ENCODE measurements at regions not wholly inside any gene's neighbourhood (a gene's known extent, or its start where the extent isn't known, plus 50 kb on each side); places are given as distances from the start of the nearest gene placed in this dataset.
"Not testable (repeated sequence)": the region's sequence is repeated elsewhere in the genome, so short reads cannot be mapped to it uniquely, and the experiment has no call there.

DNA sequence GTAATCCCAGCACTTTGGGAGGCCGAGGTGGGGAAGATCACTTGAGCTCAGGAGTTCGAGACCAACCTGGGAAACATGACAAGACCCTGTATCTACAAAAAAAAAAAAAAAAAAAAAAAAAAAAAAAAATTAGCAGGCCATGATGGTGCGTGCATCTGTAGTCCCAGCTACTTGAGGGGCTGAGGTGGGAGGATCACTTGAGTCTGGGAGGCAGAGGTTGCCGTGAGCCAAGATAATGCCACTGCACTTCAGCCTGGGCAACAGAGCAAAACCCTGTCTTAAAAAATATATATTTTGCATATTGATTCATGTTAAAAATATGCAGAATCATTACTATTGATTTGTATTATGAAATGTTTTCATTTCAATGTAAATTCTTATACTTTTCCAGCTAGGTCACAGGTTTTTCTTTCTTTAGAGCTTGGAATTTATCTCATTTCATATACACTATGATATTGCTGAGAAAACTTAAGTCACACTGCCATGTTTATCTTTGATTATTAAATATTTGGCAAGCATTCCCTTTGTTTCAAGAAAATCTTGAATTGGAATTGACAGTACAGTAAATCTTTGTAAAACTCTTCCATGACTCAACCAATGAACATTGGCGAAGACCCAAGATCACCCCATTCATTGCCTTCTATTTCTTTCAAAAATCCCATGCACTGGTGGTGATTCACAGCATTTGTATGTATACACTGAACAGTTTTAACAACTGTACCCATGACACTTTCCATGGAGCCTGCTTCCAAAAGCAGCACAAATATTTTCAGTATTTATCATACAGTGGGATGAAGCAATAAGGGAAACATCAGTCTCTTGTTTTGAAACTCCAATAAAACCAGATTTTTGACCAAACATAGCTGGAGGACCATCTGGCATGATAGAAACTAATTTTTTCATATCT is 83.5 kb upstream of the TNRC6A start:
- TF ChIP-seq, protein P1, sequence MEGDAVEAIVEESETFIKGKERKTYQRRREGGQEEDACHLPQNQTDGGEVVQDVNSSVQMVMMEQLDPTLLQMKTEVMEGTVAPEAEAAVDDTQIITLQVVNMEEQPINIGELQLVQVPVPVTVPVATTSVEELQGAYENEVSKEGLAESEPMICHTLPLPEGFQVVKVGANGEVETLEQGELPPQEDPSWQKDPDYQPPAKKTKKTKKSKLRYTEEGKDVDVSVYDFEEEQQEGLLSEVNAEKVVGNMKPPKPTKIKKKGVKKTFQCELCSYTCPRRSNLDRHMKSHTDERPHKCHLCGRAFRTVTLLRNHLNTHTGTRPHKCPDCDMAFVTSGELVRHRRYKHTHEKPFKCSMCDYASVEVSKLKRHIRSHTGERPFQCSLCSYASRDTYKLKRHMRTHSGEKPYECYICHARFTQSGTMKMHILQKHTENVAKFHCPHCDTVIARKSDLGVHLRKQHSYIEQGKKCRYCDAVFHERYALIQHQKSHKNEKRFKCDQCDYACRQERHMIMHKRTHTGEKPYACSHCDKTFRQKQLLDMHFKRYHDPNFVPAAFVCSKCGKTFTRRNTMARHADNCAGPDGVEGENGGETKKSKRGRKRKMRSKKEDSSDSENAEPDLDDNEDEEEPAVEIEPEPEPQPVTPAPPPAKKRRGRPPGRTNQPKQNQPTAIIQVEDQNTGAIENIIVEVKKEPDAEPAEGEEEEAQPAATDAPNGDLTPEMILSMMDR (IDR thresholded peaks at IDR 0.05; ENCODE audit: low read depth, low read length, missing control alignments), result no peak
- no peak overlapping the region for H3K4me3 ChIP-seq (replicated peaks; ENCODE audit: low read depth, low read length)
- DNase-seq (ENCODE audit: extremely low read depth, low read depth), result peak; percentile 99

DNA sequence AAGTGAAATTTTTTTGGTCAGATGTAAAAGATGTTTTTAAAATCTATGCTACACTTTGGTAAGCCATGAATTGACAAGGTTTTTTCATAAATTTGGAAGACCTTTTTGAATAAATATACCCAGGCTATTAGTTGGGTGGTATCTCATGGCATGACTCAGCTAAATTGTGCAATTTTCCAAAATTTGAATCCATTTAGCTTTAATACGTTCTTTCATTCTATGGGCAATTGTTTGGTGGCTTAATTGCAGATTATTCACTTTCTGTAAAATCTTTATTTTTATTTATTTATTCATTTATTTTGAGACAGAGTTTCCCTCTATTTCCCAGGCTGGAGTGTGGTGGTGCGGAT is 82.8 kb upstream of the TNRC6A start:
- DNase-seq (ENCODE audit: extremely low read depth, low read depth), result no peak
- TF ChIP-seq, protein P1 (IDR thresholded peaks at IDR 0.05; ENCODE audit: low read depth, low read length, missing control alignments), result no peak
- no peak overlapping the region for H3K4me3 ChIP-seq (replicated peaks; ENCODE audit: low read depth, low read length)

DNA sequence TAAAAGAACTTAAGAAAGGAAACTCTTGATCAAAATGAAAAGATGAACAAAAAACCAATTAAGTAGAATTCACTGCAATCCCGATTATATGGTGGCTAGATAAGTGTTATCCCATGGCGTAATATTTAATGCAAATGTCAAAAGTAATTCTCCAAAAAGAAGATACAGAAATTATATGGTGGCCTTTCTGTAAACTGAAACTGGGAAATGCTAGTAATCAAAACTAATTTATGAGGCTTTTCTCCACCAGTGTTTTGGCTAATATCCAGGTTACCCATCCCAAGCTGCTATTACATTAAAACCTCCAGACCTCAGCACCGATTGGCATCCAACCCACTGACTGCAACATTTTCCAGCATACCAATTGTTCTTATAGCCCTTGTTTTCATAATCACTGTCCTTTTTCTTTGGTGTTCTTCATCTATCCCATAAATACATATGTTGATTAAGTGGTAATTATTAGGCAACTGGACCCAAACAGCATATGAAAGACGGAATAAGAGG is 77.2 kb upstream of the TNRC6A start:
- no peak for DNase-seq (ENCODE audit: extremely low read depth, low read depth)
- TF ChIP-seq, protein P1 (IDR thresholded peaks at IDR 0.05; ENCODE audit: low read depth, low read length, missing control alignments), result no peak
- no peak overlapping the region for H3K4me3 ChIP-seq (replicated peaks; ENCODE audit: low read depth, low read length)

DNA sequence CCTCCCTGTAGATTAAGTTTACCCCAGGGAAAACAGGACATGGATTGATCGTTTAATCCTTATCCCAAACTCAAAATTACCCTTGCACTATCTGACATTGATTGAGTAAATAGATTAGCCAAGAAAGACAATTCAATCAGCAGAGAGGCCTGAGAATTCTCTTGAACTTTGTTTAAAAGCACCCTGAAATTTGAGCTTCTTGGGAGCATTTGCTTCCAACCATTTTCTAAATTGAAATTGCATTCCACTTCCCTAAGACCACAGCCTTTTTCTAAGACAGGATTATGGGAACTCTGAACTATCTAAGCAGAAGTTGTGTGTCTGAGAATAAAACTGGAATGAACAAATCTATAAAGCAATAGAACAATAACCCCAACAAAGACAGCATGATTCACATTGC is 76.6 kb upstream of the TNRC6A start:
- no peak for DNase-seq (ENCODE audit: extremely low read depth, low read depth)
- TF ChIP-seq, protein P1 (IDR thresholded peaks at IDR 0.05; ENCODE audit: low read depth, low read length, missing control alignments), result no peak
- no peak overlapping the region for H3K4me3 ChIP-seq (replicated peaks; ENCODE audit: low read depth, low read length)

DNA sequence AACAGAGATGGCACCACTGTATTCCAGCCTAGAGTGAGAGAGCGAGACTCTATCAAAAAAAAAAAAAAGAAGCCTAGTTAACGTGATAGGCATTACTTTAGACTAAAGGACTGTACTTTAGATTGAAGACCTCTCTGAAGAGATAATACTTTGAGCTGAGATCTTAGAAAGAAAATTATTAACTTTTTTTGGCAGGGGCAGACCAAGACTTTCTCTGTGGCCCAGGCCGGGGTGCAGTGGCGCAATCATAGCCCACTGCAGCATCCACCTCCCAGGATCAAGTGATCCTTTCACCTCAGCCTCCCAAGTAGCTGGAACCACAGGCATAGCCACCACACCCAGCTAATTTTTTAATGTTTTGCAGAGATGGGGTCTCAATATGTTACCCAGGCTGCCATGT is 75.7 kb upstream of the TNRC6A start:
- DNase-seq (ENCODE audit: extremely low read depth, low read depth), result no peak
- TF ChIP-seq, protein P1 (IDR thresholded peaks at IDR 0.05; ENCODE audit: low read depth, low read length, missing control alignments), result no peak
- H3K4me3 ChIP-seq (replicated peaks; ENCODE audit: low read depth, low read length), result no peak overlapping the region

DNA sequence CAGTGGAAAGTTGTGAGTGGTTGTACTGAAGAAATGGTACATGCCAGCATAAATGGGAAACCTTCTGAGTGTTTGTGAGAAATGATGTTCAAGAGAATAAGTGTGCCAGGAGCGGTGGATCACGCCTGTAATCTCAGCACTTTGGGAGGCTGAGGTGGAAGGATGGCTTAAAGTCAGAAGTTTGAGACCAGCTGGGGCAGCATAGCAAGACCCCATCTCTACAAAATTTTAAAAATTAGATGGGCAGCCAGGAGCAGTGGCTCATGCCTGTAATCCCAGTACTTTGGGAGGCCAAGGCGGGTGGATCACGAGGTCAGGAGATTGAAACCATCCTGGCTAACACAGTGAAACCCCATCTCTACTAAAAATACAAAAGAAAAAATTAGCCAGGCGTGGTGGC is 63.5 kb upstream of the TNRC6A start:
- H3K4me3 ChIP-seq (replicated peaks; ENCODE audit: low read depth, low read length); DNase-seq (ENCODE audit: extremely low read depth, low read depth): not testable (repeated sequence)

DNA sequence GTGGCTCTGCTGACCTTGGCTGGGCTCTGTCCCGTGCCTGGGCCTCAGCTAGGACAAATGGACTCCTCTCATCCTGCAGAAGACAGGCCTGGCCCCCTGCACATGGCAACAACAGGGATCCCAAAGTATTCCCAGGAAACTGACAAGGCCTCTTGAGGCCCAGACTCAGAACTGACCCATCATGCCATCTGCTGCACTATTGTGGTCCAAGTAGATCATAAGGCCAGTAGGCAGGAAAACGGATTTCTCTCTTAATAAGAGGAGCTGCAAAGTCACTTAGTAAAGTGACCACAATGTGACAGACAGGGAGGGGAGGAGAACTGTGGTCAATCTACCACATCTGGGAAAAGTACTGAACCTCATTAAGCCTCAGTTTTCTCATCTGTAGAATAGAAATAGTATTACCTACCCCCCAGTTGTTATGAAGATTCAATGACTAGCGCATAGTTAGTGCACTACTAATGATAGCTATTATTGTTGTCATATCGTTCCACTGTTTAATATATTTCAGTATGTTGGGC is 62.1 kb upstream of the TNRC6A start:
- no peak overlapping the region for H3K4me3 ChIP-seq (replicated peaks; ENCODE audit: low read depth, low read length)
- TF ChIP-seq, protein P1 (IDR thresholded peaks at IDR 0.05; ENCODE audit: low read depth, low read length, missing control alignments), result no peak
- no peak for DNase-seq (ENCODE audit: extremely low read depth, low read depth)
